OCI-LY1 (cell line): ENCODE measurements at regions not wholly inside any gene's neighbourhood (a gene's known extent, or its start where the extent isn't known, plus 50 kb on each side); places are given as distances from the start of the nearest gene placed in this dataset.
"Not testable (repeated sequence)": the region's sequence is repeated elsewhere in the genome, so short reads cannot be mapped to it uniquely, and the experiment has no call there.

Experiments
- H2AFZ ChIP-seq: fragments of 200-600 bp; sonication (generic), shearing (Covaris generic); 2 replicates; pipeline ENCODE4 v1.6.0; 2014; ENCODE audit warnings: antibody characterized with exemption, mild to moderate bottlenecking, low read length
- H3F3A ChIP-seq: fragments of 200-600 bp; sonication (generic), shearing (Covaris generic); 2 replicates; pipeline ENCODE4 v1.6.0; 2014; ENCODE audit warnings: mild to moderate bottlenecking, antibody characterized with exemption, low read length, moderate library complexity; ENCODE audit not compliant: insufficient read depth
- H3K27ac ChIP-seq: fragments of 200-600 bp; sonication (generic); 2 replicates; pipeline ENCODE4 v1.5.1; 2014; ENCODE audit warnings: low read length, mixed run types, mild to moderate bottlenecking, low read depth; ENCODE audit not compliant: poor library complexity, severe bottlenecking
- H3K27me3 ChIP-seq: fragments of 200-600 bp; sonication (generic); 2 replicates; pipeline ENCODE4 v1.6.0; 2014; ENCODE audit warnings: antibody characterized with exemption, mild to moderate bottlenecking, low read length, moderate library complexity; ENCODE audit not compliant: insufficient read depth
- H3K36me3 ChIP-seq: fragments of 200-600 bp; sonication (generic); 2 replicates; pipeline ENCODE4 v1.6.1; 2014; ENCODE audit warnings: mild to moderate bottlenecking, antibody characterized with exemption, low read length, moderate library complexity, mixed read lengths; ENCODE audit not compliant: insufficient read depth
- H3K4me1 ChIP-seq: fragments of 200-600 bp; sonication (generic); 2 replicates; pipeline ENCODE4 v1.5.1; 2014; ENCODE audit warnings: mild to moderate bottlenecking, low read length, moderate library complexity; ENCODE audit not compliant: insufficient read depth, severe bottlenecking
- H3K4me2 ChIP-seq: fragments of 200-600 bp; sonication (generic), shearing (Covaris generic); 2 replicates; pipeline ENCODE4 v1.6.1; 2014; ENCODE audit warnings: low read length
- H3K4me3 ChIP-seq: fragments of 200-600 bp; sonication (generic); 2 replicates; pipeline ENCODE4 v1.5.1; 2014; ENCODE audit warnings: low read length, low read depth, mild to moderate bottlenecking, mixed read lengths; ENCODE audit not compliant: poor library complexity, severe bottlenecking
- H3K79me2 ChIP-seq: fragments of 200-600 bp; shearing (Covaris generic); 2 replicates; pipeline ENCODE4 v1.6.1; 2016; ENCODE audit warnings: mixed run types, low read length, mixed read lengths; ENCODE audit not compliant: insufficient read depth
- H3K9ac ChIP-seq: fragments of 200-600 bp; sonication (generic), shearing (Covaris generic); 2 replicates; pipeline ENCODE4 v1.6.1; 2014; ENCODE audit warnings: mild to moderate bottlenecking, low read length, mixed read lengths
- H3K9me2 ChIP-seq: fragments of 200-600 bp; sonication (generic), shearing (Covaris generic); 2 replicates; pipeline ENCODE4 v1.6.1; 2014; ENCODE audit warnings: low read depth, mild to moderate bottlenecking, low read length, mixed read lengths
- H3K9me3 ChIP-seq: fragments of 200-600 bp; shearing (Covaris generic); 2 replicates; pipeline ENCODE4 v1.6.1; 2014; ENCODE audit warnings: low read length, mixed read lengths
- H4K20me1 ChIP-seq: fragments of 200-600 bp; sonication (generic), shearing (Covaris generic); 2 replicates; pipeline ENCODE4 v1.6.0; 2016; ENCODE audit warnings: mild to moderate bottlenecking, low read length; ENCODE audit not compliant: insufficient read depth
- CTCF ChIP-seq: fragments of 200-600 bp; sonication (generic), shearing (Covaris generic); IDR thresholded peaks from 2 replicates; pipeline ENCODE4 v1.5.1; 2017; ENCODE audit warnings: mild to moderate bottlenecking, antibody characterized with exemption, low read length, moderate library complexity, mixed read lengths
- EZH2 ChIP-seq: fragments of 200-600 bp; sonication (generic), shearing (Covaris generic); IDR thresholded peaks from 2 replicates; pipeline ENCODE4 v1.8.0; 2017; ENCODE audit warnings: borderline replicate concordance, mixed run types, mild to moderate bottlenecking, antibody characterized with exemption, low read length, moderate library complexity, mixed read lengths

- H3F3A ChIP-seq, result no peaks in the 10 kb centered on the region
- no peak overlapping the region for H3K4me2 ChIP-seq
- H3K36me3 ChIP-seq, result no peaks in the 10 kb centered on the region
- H2AFZ ChIP-seq, result no peak overlapping the region
- TF ChIP-seq EZH2 (no peak), CTCF (no peak)
- H3K9me2 ChIP-seq, result 0 out of 2 replicates have a peak, but pooled peaks cover 3% of the 10 kb centered on the region
- no peak overlapping the region for H3K4me3 ChIP-seq
- no peak overlapping the region for H3K9ac ChIP-seq
- H3K4me1 ChIP-seq, result no peaks in the 10 kb centered on the region
- no peaks in the 10 kb centered on the region for H3K9me3 ChIP-seq
- H3K27ac ChIP-seq, result no peak overlapping the region
- H4K20me1 ChIP-seq, result no peaks in the 10 kb centered on the region
- no peaks in the 10 kb centered on the region for H3K79me2 ChIP-seq
- no peaks in the 10 kb centered on the region for H3K27me3 ChIP-seq
These were observed 222.8 kb downstream of the PTN start for GRCh38 chr7:137120690-137121089.

GRCh38 chr7:137110535-137110934 lies 233.0 kb downstream of the PTN start:
- Histone ChIP-seq H3K4me3 (no peak overlapping the region), H3K9me2 (no peaks in the 10 kb centered on the region), H3K27ac (no peak overlapping the region), H3K9ac (no peak overlapping the region), H3K36me3 (no peaks in the 10 kb centered on the region), H2AFZ (no peak overlapping the region), H3K27me3 (no peaks in the 10 kb centered on the region), H3K4me2 (no peak overlapping the region), H3K4me1 (no peaks in the 10 kb centered on the region), H3K79me2 (no peaks in the 10 kb centered on the region), H4K20me1 (no peaks in the 10 kb centered on the region), H3K9me3 (no peaks in the 10 kb centered on the region), H3F3A (no peaks in the 10 kb centered on the region)
- TF ChIP-seq EZH2 (no peak), CTCF (no peak)

GRCh38 chr7:137110091-137110509 lies 233.4 kb downstream of the PTN start:
- Histone ChIP-seq H3K4me3 (no peak overlapping the region), H3K4me1 (no peaks in the 10 kb centered on the region), H4K20me1 (no peaks in the 10 kb centered on the region), H3K9me3 (no peaks in the 10 kb centered on the region), H3K9ac (no peak overlapping the region), H3K27ac (no peak overlapping the region), H3K36me3 (no peaks in the 10 kb centered on the region), H3K4me2 (no peak overlapping the region), H3K27me3 (no peaks in the 10 kb centered on the region), H3K9me2 (no peaks in the 10 kb centered on the region), H3F3A (no peaks in the 10 kb centered on the region), H3K79me2 (no peaks in the 10 kb centered on the region), H2AFZ (no peak overlapping the region)
- TF ChIP-seq EZH2, result no peak
- no peak for TF ChIP-seq CTCF

GRCh38 chr7:137107802-137108201 lies 235.7 kb downstream of the PTN start:
- H3F3A ChIP-seq, H3K36me3 ChIP-seq, H3K9me2 ChIP-seq, H3K9me3 ChIP-seq, H3K4me3 ChIP-seq, H3K27ac ChIP-seq, H3K4me1 ChIP-seq, H3K79me2 ChIP-seq, H2AFZ ChIP-seq, H3K4me2 ChIP-seq, H3K9ac ChIP-seq, H4K20me1 ChIP-seq, H3K27me3 ChIP-seq: not testable (repeated sequence)

GRCh38 chr7:137103526-137103925 lies 235.1 kb downstream of the CHRM2 start:
- not testable (repeated sequence) for H3K79me2 ChIP-seq, H3K4me2 ChIP-seq, H3K9me2 ChIP-seq, H3K4me3 ChIP-seq, H3K27me3 ChIP-seq, H3K36me3 ChIP-seq, H3K4me1 ChIP-seq, H3K9ac ChIP-seq, H4K20me1 ChIP-seq, H2AFZ ChIP-seq, H3F3A ChIP-seq, H3K9me3 ChIP-seq, H3K27ac ChIP-seq
